ENCODE measurements at regions not wholly inside any gene's neighbourhood (a gene's known extent, or its start where the extent isn't known, plus 50 kb on each side); places are given as distances from the start of the nearest gene placed in this dataset.

DNA sequence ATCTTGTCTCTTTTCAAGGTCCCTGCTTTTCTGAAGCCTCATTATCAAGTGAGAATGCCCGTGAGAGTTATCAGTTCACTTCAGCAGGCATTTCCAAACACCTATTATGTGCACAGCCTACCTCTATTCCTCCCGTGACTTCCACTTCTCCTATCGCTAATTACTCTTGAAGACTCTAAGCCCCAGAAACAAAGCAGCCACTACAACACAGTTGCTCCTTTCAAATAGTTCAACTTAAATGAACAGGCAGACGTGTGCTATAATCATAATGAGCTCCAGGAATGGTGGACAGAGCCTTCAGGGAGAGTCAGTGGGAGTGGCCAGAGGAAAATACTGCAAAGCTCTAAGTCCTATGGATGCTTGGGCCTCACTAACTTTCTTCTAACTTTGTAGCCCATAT, 159.0 kb downstream of the RDH14 start:
- no peak overlapping the region for H3K4me3 ChIP-seq (ENCODE audit: low read depth, low read length)
- TF ChIP-seq, protein P1, sequence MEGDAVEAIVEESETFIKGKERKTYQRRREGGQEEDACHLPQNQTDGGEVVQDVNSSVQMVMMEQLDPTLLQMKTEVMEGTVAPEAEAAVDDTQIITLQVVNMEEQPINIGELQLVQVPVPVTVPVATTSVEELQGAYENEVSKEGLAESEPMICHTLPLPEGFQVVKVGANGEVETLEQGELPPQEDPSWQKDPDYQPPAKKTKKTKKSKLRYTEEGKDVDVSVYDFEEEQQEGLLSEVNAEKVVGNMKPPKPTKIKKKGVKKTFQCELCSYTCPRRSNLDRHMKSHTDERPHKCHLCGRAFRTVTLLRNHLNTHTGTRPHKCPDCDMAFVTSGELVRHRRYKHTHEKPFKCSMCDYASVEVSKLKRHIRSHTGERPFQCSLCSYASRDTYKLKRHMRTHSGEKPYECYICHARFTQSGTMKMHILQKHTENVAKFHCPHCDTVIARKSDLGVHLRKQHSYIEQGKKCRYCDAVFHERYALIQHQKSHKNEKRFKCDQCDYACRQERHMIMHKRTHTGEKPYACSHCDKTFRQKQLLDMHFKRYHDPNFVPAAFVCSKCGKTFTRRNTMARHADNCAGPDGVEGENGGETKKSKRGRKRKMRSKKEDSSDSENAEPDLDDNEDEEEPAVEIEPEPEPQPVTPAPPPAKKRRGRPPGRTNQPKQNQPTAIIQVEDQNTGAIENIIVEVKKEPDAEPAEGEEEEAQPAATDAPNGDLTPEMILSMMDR (IDR thresholded peaks at IDR 0.05; ENCODE audit: low read depth, low read length) = no peak

DNA sequence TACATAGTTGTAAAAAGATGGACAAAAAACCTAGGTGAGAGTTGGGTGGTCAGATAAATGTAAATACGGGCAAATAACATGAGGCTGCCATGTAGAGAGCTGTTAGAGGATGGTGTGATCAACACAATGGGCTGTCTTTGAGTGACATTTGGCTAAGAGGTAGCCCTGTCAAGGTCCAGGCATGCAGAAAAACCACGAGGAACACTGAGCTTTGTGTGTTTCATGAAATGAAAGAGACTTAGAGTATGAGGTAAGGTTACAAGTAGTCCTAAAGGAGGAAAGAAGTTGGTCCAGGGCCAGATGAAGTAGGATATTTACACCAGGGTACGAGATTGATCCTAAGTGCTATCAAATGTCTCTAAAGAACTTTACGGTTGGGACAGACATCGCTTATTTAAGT, 160.9 kb downstream of the RDH14 start:
- H3K4me3 ChIP-seq (ENCODE audit: low read depth, low read length) = no peak overlapping the region
- TF ChIP-seq, protein P1 (IDR thresholded peaks at IDR 0.05; ENCODE audit: low read depth, low read length) = no peak

DNA sequence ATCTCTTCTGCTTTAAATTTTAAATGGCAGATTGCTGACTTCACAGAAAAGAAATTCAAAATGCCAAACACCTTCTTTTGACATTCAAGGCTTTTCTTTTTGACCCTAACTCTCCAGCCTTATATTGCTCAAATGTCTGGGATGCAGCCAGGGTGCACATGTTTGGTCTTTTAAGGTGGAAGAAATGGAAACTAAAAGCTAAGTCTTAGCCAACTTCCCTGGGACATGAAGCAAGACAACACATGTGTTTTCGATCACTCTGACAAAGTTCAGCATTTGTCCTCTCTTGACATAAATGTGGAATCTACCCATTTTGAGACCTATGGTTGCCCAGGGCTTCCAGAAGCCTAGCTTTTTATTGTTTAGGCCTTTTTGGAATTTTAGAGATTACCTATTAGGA, 161.6 kb downstream of the RDH14 start:
- H3K4me3 ChIP-seq (ENCODE audit: low read depth, low read length) = no peak overlapping the region
- TF ChIP-seq, protein P1 (IDR thresholded peaks at IDR 0.05; ENCODE audit: low read depth, low read length) = no peak

DNA sequence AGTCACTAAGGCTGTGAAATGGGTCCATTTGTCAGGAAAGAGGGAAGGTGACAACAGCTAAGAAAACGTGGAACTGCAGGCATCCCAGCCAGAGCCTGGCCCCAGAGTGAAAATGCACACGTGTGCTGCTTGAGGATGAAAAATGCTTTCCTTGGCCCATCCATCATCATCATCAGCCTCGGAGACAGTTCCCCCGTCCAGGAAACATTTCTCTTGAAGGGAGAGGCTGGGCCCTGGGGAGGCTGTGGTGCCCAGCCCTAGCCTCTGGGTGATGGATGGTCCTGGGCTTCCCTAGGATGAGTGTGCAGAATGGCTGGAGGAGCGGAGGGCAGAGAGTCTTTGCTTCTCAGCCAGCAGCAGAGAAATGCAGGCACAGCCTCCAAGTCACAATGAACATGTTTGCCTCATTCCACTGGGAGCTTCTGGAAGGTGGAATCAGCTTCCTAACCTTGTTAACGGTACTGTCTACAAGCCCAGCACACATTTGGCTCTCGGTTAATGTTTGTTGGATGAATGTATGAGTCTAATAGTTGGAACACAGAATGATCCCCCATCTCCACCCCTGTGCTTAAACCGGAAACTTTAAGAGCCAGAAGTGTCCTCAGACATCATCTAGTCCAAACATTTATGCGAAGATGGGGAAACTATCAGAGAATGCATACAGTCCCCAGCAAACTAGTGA, 164.0 kb downstream of the RDH14 start:
- H3K4me3 ChIP-seq (ENCODE audit: low read depth, low read length) = no peak overlapping the region

DNA sequence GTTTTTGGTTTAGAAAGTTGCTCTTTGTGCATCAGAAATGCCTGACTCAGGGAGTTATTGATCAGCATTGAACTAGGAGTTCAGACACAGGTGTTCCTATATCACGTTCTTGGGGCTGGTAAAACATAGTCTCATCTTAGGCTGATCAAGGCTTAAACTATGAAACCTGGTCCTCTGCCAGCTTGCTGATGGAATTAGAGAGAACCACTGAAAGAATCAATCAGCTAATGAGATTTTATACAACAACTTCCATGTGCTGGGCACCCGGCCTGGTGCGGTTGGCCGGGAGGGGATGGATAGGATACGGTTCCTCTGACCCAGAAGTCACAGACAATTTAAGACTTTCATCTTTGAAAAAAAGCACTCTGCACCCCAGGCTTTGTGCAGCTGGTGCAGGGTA, 164.9 kb downstream of the RDH14 start:
- no peak overlapping the region for H3K4me3 ChIP-seq (ENCODE audit: low read depth, low read length)
- TF ChIP-seq, protein P1 (IDR thresholded peaks at IDR 0.05; ENCODE audit: low read depth, low read length) = no peak

More for the DNA sequence above, 164.0 kb downstream of the RDH14 start:
- TF ChIP-seq, protein P1 (IDR thresholded peaks at IDR 0.05; ENCODE audit: low read depth, low read length) = no peak

DNA sequence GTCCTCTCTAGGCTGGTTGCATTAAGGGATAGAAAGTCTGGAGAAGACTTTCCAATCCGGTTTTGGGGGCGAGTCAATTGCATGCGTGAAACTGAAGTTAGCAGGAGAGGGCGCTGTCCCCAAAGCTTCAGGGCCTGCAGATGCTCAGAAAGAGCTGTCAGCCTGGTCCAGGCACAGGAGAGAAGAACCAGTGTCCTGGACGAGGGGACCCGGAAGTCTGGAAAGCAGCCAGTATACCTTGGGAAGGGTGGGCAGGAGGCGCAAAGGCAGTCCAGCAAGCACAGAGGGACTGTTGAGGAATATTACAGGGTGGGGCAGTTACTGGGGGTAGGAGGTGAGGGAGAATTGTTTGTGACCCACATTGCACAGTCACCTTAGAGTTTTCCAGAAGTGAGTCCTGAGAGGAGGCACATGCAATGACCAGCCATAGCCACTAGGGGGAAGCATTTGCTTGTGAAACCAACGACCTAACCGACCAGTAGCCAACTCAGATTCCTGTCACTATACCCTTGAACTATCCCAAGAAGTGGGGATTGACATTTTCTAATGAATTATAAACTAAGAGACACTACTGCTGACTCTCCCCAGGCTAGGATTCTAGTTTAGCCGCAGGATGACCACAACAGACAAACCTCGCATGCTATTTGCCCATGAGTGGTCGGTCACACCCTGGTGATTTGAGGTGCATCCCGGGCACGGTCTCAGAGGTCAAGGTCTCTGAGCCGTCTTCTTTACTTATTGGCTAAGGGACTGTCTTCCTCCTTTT, 172.8 kb downstream of the RDH14 start:
- no peak overlapping the region for H3K4me3 ChIP-seq (ENCODE audit: low read depth, low read length)
- TF ChIP-seq, protein P1 (IDR thresholded peaks at IDR 0.05; ENCODE audit: low read depth, low read length) = peak; percentile 99

DNA sequence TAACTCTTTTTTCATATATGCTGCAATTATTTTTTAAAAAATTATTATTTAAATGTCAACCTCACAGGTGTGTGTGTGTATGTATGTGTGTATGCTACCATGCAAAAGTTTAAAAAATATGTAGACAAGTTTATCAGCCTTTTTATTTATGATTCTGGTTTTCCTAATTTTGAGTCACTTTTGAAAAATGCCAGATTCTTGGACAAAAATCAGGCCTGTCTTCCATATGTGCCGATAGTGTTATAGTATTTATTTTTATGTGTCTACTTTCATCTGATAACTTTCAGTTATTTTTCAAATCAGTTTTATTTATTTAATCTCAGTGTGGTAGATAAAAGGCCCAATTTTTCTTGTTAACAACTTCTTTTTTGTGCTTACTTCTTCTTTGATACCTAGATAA, 176.2 kb downstream of the RDH14 start:
- TF ChIP-seq, protein P1 (IDR thresholded peaks at IDR 0.05; ENCODE audit: low read depth, low read length) = no peak
- no peak overlapping the region for H3K4me3 ChIP-seq (ENCODE audit: low read depth, low read length)
